ENCODE measurements at regions not wholly inside any gene's neighbourhood (a gene's known extent, or its start where the extent isn't known, plus 50 kb on each side); places are given as distances from the start of the nearest gene placed in this dataset.

- TF ChIP-seq CTCF (IDR thresholded peaks at IDR 0.05) (no peak), PBX3 (IDR thresholded peaks at IDR 0.05) (no peak), POLR2AphosphoS5 (IDR thresholded peaks at IDR 0.05; ENCODE audit: low read depth, low read length) (no peak), REST (IDR thresholded peaks at IDR 0.05; ENCODE audit: low read depth, low read length) (no peak), SMC3 (IDR thresholded peaks at IDR 0.05; ENCODE audit: low read depth, low read length) (no peak), RFX5 (IDR thresholded peaks at IDR 0.05; ENCODE audit: low read length) (no peak), ZBTB33 (IDR thresholded peaks at IDR 0.05; ENCODE audit: borderline replicate concordance, low read depth) (no peak), TAF1 (IDR thresholded peaks at IDR 0.05; ENCODE audit: borderline replicate concordance, low read depth, low read length) (no peak), MAX (IDR thresholded peaks at IDR 0.05; ENCODE audit: low read depth) (no peak), EZH2phosphoT487 (IDR thresholded peaks at IDR 0.05; ENCODE audit: borderline replicate concordance, low read depth) (no peak)
Measured at GRCh38 chr11:27253224-27253623, 109.8 kb downstream of the CCDC34 start.

All from SK-N-SH (cell line).